H9 (cell line): ENCODE measurements at regions not wholly inside any gene's neighbourhood (a gene's known extent, or its start where the extent isn't known, plus 50 kb on each side); places are given as distances from the start of the nearest gene placed in this dataset.
A peak's percentile ranks its signal among the peaks of the same experiment; 100 is the strongest.

Source experiments
- DNase-seq: peaks from one replicate; pipeline ENCODE4 v3.0.0-alpha.2; 2017
- H2AFZ ChIP-seq: one replicate; pipeline ENCODE4 v1.6.1; 2013; ENCODE audit warnings: mild to moderate bottlenecking, low read length, control low read depth, moderate library complexity
- H2AK5ac ChIP-seq: 2 replicates; pipeline ENCODE4 v1.6.1; 2013; ENCODE audit warnings: low read length, control low read depth, mixed read lengths; ENCODE audit not compliant: insufficient read length
- H2BK120ac ChIP-seq: one replicate; pipeline ENCODE4 v1.6.1; 2013; ENCODE audit warnings: low read depth, mild to moderate bottlenecking, low read length, control low read depth, inconsistent platforms; ENCODE audit not compliant: poor library complexity, severe bottlenecking
- H2BK12ac ChIP-seq: 2 replicates; pipeline ENCODE4 v1.6.1; 2013; ENCODE audit warnings: low read length, control low read depth, mixed read lengths, low read depth; ENCODE audit not compliant: insufficient read length
- H2BK15ac ChIP-seq: 2 replicates; pipeline ENCODE4 v1.6.1; 2013; ENCODE audit warnings: low read depth, low read length, control low read depth
- H2BK20ac ChIP-seq: one replicate; pipeline ENCODE4 v1.6.1; 2013; ENCODE audit warnings: low read depth, mild to moderate bottlenecking, low read length, control low read depth, inconsistent platforms; ENCODE audit not compliant: poor library complexity, severe bottlenecking
- H2BK5ac ChIP-seq: 2 replicates; pipeline ENCODE4 v1.6.1; 2013; ENCODE audit warnings: low read length, control low read depth, mixed read lengths; ENCODE audit not compliant: insufficient read length
- H3K14ac ChIP-seq: 2 replicates; pipeline ENCODE4 v1.6.1; 2013; ENCODE audit warnings: low read length, control low read depth; ENCODE audit not compliant: insufficient read depth
- H3K18ac ChIP-seq: 2 replicates; pipeline ENCODE4 v1.6.1; 2013; ENCODE audit warnings: low read depth, mild to moderate bottlenecking, mixed read lengths, low read length, control low read depth; ENCODE audit not compliant: insufficient read length
- H3K23ac ChIP-seq: 2 replicates; pipeline ENCODE4 v1.6.1; 2013; ENCODE audit warnings: low read length, control low read depth, mixed read lengths, low read depth; ENCODE audit not compliant: insufficient read length
- H3K23me2 ChIP-seq: 2 replicates; pipeline ENCODE4 v1.6.1; 2013; ENCODE audit warnings: low read depth, mild to moderate bottlenecking, mixed read lengths, low read length, control low read depth; ENCODE audit not compliant: insufficient read length, poor library complexity, severe bottlenecking
- H3K27ac ChIP-seq: 2 replicates; pipeline ENCODE4 v1.5.1; 2013; ENCODE audit warnings: low read length, control low read depth, mixed read lengths, low read depth; ENCODE audit not compliant: insufficient read length
- H3K27me3 ChIP-seq: 2 replicates; pipeline ENCODE4 v1.6.1; 2013; ENCODE audit warnings: low read length, control low read depth, inconsistent platforms; ENCODE audit not compliant: insufficient read depth
- H3K4ac ChIP-seq: 2 replicates; pipeline ENCODE4 v1.6.1; 2013; ENCODE audit warnings: low read depth, mild to moderate bottlenecking, control low read depth, inconsistent platforms, low read length, moderate library complexity
- H3K4me1 ChIP-seq: 2 replicates; pipeline ENCODE4 v1.6.1; 2013; ENCODE audit warnings: low read length, control low read depth, inconsistent platforms; ENCODE audit not compliant: insufficient read depth
- H3K4me2 ChIP-seq: 2 replicates; pipeline ENCODE4 v1.6.1; 2013; ENCODE audit warnings: low read length, control low read depth, mixed read lengths; ENCODE audit not compliant: insufficient read length, insufficient read depth
- H3K56ac ChIP-seq: 2 replicates; pipeline ENCODE4 v1.6.1; 2013; ENCODE audit warnings: low read depth, mild to moderate bottlenecking, mixed read lengths, low read length, control low read depth; ENCODE audit not compliant: insufficient read length
- H3K79me1 ChIP-seq: 2 replicates; pipeline ENCODE4 v1.6.1; 2013; ENCODE audit warnings: low read depth, mild to moderate bottlenecking, moderate library complexity, low read length, control low read depth, inconsistent platforms; ENCODE audit not compliant: insufficient read depth, poor library complexity, severe bottlenecking
- H3K79me2 ChIP-seq: 2 replicates; pipeline ENCODE4 v1.6.1; 2013; ENCODE audit warnings: low read length, control low read depth, inconsistent platforms; ENCODE audit not compliant: insufficient read depth
- H3K9ac ChIP-seq: 2 replicates; pipeline ENCODE4 v1.6.1; 2013; ENCODE audit warnings: low read length, control low read depth, mixed read lengths; ENCODE audit not compliant: insufficient read length; ENCODE audit errors: extremely low read depth
- H3K9me3 ChIP-seq: one replicate; pipeline ENCODE4 v1.6.1; 2013; ENCODE audit warnings: low read depth, low read length, inconsistent platforms; ENCODE audit not compliant: control insufficient read depth
- H3T11ph ChIP-seq: one replicate; pipeline ENCODE4 v1.6.1; 2013; ENCODE audit warnings: mild to moderate bottlenecking, low read length, control low read depth, inconsistent platforms
- H4K20me1 ChIP-seq: one replicate; pipeline ENCODE4 v1.6.1; 2013; ENCODE audit not compliant: control insufficient read depth, insufficient read length, insufficient read depth
- H4K5ac ChIP-seq: 2 replicates; pipeline ENCODE4 v1.6.1; 2013; ENCODE audit warnings: low read depth, mild to moderate bottlenecking, mixed read lengths, low read length, control low read depth; ENCODE audit not compliant: insufficient read length
- H4K8ac ChIP-seq: replicated peaks from 2 replicates; pipeline ENCODE4 v1.6.1; 2013; ENCODE audit warnings: low read length, control low read depth, mixed read lengths, low read depth; ENCODE audit not compliant: insufficient read length
- H4K91ac ChIP-seq: 2 replicates; pipeline ENCODE4 v1.6.1; 2013; ENCODE audit warnings: low read depth, mild to moderate bottlenecking, moderate library complexity, mixed read lengths, low read length, control low read depth; ENCODE audit not compliant: insufficient read length
- H3K27ac Mint-ChIP-seq, 3 experiments: 2 replicates in 2 of 3; 3 replicates in 1 of 3; pipeline ENCODE4 v1.8.0; 2020 to 2021; ENCODE audit warnings: mixed read lengths in 3 of 3, mild to moderate bottlenecking in 1 of 3, moderate library complexity in 1 of 3
- H3K27me3 Mint-ChIP-seq: 2 replicates; pipeline ENCODE4 v1.8.0; 2021; ENCODE audit warnings: low read depth, mild to moderate bottlenecking, moderate library complexity, mixed read lengths
- H3K36me3 Mint-ChIP-seq, 3 experiments: 2 replicates in 2 of 3; 3 replicates in 1 of 3; pipeline ENCODE4 v1.8.0; 2020 to 2021; ENCODE audit warnings: low read depth in 3 of 3, mixed read lengths in 3 of 3; ENCODE audit not compliant: insufficient read depth in 1 of 3
- H3K4me1 Mint-ChIP-seq, 2 experiments: 2 replicates each; pipeline ENCODE4 v1.8.0; 2020; ENCODE audit warnings: mixed read lengths in 2 of 2
- H3K4me3 Mint-ChIP-seq, 2 experiments: 2 replicates in 1 of 2; 3 replicates in 1 of 2; pipeline ENCODE4 v1.8.0; 2020 to 2021; ENCODE audit warnings: mild to moderate bottlenecking in 2 of 2, mixed read lengths in 2 of 2, moderate library complexity in 1 of 2
- H3K9me3 Mint-ChIP-seq, 2 experiments: 2 replicates in 1 of 2; 3 replicates in 1 of 2; pipeline ENCODE4 v1.8.0; 2020; ENCODE audit warnings: mild to moderate bottlenecking in 2 of 2, mixed read lengths in 2 of 2, moderate library complexity in 1 of 2
- WGBS: extraction: QIAGEN DNeasy Blood & Tissue Kit; methylation state at CpG from one replicate; pipeline ENCODE4 v1.1.7; 2013; ENCODE audit warnings: missing lambda C conversion rate, low lambda C conversion rate, mixed read lengths; ENCODE audit not compliant: insufficient read length; ENCODE audit errors: extremely low coverage; 5-methylcytosine and 5-hydroxymethylcytosine counted together
- TF ChIP-seq, protein P1 (sequence below): fragments of 200-600 bp; sonication (generic); conservative IDR thresholded peaks from 3 replicates; pipeline ENCODE4 v1.8.0; 2021; ENCODE audit warnings: antibody characterized with exemption, mild to moderate bottlenecking

- no peak overlapping the region for H2BK5ac ChIP-seq
- Mint-ChIP-seq H3K27ac (no peak overlapping the region; a peak in 1 of 7 replicates), H3K4me1 (peaks cover 2 to 8% of the 10 kb centered on the region in 2 experiments; a peak in 2 of 4 replicates), H3K27me3 (peaks cover 3% of the 10 kb centered on the region), H3K36me3 (no peaks in the 10 kb centered on the region), H3K9me3 (peaks cover 0 to 6% of the 10 kb centered on the region in 2 experiments; a peak in 2 of 5 replicates), H3K4me3 (no peak overlapping the region)
- TF ChIP-seq, protein P1, sequence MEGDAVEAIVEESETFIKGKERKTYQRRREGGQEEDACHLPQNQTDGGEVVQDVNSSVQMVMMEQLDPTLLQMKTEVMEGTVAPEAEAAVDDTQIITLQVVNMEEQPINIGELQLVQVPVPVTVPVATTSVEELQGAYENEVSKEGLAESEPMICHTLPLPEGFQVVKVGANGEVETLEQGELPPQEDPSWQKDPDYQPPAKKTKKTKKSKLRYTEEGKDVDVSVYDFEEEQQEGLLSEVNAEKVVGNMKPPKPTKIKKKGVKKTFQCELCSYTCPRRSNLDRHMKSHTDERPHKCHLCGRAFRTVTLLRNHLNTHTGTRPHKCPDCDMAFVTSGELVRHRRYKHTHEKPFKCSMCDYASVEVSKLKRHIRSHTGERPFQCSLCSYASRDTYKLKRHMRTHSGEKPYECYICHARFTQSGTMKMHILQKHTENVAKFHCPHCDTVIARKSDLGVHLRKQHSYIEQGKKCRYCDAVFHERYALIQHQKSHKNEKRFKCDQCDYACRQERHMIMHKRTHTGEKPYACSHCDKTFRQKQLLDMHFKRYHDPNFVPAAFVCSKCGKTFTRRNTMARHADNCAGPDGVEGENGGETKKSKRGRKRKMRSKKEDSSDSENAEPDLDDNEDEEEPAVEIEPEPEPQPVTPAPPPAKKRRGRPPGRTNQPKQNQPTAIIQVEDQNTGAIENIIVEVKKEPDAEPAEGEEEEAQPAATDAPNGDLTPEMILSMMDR = peak; percentile 39; the same call in 2 of the 3 replicates
- no peak overlapping the region for H4K8ac ChIP-seq
- no peak overlapping the region for H3K56ac ChIP-seq
- H4K5ac ChIP-seq = no peak overlapping the region
- H2BK12ac ChIP-seq = no peak overlapping the region
- H3K18ac ChIP-seq = no peak overlapping the region
- H3K23ac ChIP-seq = no peak overlapping the region
- H3K27ac ChIP-seq = no peak overlapping the region
- no peaks in the 10 kb centered on the region for H3K79me1 ChIP-seq
- no peaks in the 10 kb centered on the region for H3K23me2 ChIP-seq
- no peaks in the 10 kb centered on the region for H3K9me3 ChIP-seq
- no CpG with 5 or more reads among the region's 2 CpGs for WGBS
- H2BK120ac ChIP-seq = no peak overlapping the region
- no peak for DNase-seq
- H3K4me1 ChIP-seq = 0 out of 2 replicates have a peak, but pooled peaks cover 2% of the 10 kb centered on the region
- no peak overlapping the region for H2AK5ac ChIP-seq
- no peak overlapping the region for H2AFZ ChIP-seq
- no peaks in the 10 kb centered on the region for H3K79me2 ChIP-seq
- no peak overlapping the region for H3K4ac ChIP-seq
- no peaks in the 10 kb centered on the region for H4K20me1 ChIP-seq
- H3K4me2 ChIP-seq = no peak overlapping the region
- no peak overlapping the region for H3T11ph ChIP-seq
- no peak overlapping the region for H2BK20ac ChIP-seq
- H3K9ac ChIP-seq = no peak overlapping the region
- H3K14ac ChIP-seq = no peak overlapping the region
- no peak overlapping the region for H4K91ac ChIP-seq
- no peaks in the 10 kb centered on the region for H3K27me3 ChIP-seq
- H2BK15ac ChIP-seq = no peak overlapping the region
Measured at GRCh38 chr11:19658344-19658743, 54.3 kb upstream of the NAV2 start.
